GM12892 (cell line): ENCODE measurements at regions not wholly inside any gene's neighbourhood (a gene's known extent, or its start where the extent isn't known, plus 50 kb on each side); places are given as distances from the start of the nearest gene placed in this dataset.

ENCODE experiments used
- POLR2A ChIP-seq: IDR thresholded peaks from 2 replicates; pipeline ENCODE4 v1.6.1; 2011; ENCODE audit warnings: low read depth, low read length, control low read depth
- TAF1 ChIP-seq: IDR thresholded peaks from 2 replicates; pipeline ENCODE4 v1.6.1; 2011; ENCODE audit warnings: low read depth, mild to moderate bottlenecking, control low read depth, low read length, borderline replicate concordance

DNA sequence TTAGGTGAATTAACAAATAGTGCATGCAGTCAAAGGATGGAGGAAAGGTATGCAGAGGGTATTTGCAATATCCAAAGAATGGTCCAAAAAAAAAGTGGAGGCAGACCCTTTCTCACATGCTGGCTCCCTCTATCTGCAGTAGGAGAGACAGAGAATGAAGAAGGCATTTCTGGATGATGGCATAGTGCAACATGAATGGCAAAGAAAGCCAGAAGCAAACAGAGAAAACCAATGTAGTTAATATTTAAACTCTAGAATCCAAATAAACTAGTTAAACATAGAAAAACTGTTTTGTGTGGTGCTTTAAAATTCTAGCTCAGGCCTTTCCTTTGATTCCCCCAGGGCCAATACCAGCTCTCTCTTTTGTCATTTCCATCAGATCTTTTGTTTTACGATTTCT, 403.1 kb upstream of the WWC1 start:
- TF ChIP-seq POLR2A = no peak
- no peak for TF ChIP-seq TAF1
